HAP-1 (cell line): ENCODE measurements at regions not wholly inside any gene's neighbourhood (a gene's known extent, or its start where the extent isn't known, plus 50 kb on each side); places are given as distances from the start of the nearest gene placed in this dataset.
A peak's percentile ranks its signal among the peaks of the same experiment; 100 is the strongest.

Experiments used
- DNase-seq, 2 experiments: peaks; one replicate each; pipeline ENCODE4 v3.0.0-alpha.2; 2016 to 2020; ENCODE audit warnings: low spot score in 2 of 2
- H3K27me3 ChIP-seq: fragments of 250-450 bp; sonication (Bioruptor Pico); 2 replicates; pipeline ENCODE4 v1.5.1; 2020; ENCODE audit warnings: low read depth, mild to moderate bottlenecking, moderate library complexity
- H3K36me3 ChIP-seq: fragments of 250-450 bp; sonication (Bioruptor Pico); replicated peaks from 2 replicates; pipeline ENCODE4 v1.5.1; 2020; ENCODE audit warnings: mild to moderate bottlenecking
- H3K4me1 ChIP-seq: fragments of 250-450 bp; sonication (Bioruptor Pico); 2 replicates; pipeline ENCODE4 v1.5.1; 2020; ENCODE audit warnings: mild to moderate bottlenecking
- H3K4me3 ChIP-seq: fragments of 250-450 bp; sonication (Bioruptor Pico); 2 replicates; pipeline ENCODE4 v1.5.1; 2020; ENCODE audit warnings: mild to moderate bottlenecking, moderate library complexity
- H3K9me3 ChIP-seq: fragments of 250-450 bp; sonication (Bioruptor Pico); 2 replicates; pipeline ENCODE4 v1.5.1; 2020; ENCODE audit warnings: mild to moderate bottlenecking, moderate library complexity
- in situ Hi-C: fragments of 300-500 bp; cut with MboI; formaldehyde crosslinking; loops from 3 replicates; pipeline ENCODE4 v1.14.3; 2020; ENCODE audit warnings: low sequenced_read_pairs, inconsistent platforms, mixed read lengths

DNA sequence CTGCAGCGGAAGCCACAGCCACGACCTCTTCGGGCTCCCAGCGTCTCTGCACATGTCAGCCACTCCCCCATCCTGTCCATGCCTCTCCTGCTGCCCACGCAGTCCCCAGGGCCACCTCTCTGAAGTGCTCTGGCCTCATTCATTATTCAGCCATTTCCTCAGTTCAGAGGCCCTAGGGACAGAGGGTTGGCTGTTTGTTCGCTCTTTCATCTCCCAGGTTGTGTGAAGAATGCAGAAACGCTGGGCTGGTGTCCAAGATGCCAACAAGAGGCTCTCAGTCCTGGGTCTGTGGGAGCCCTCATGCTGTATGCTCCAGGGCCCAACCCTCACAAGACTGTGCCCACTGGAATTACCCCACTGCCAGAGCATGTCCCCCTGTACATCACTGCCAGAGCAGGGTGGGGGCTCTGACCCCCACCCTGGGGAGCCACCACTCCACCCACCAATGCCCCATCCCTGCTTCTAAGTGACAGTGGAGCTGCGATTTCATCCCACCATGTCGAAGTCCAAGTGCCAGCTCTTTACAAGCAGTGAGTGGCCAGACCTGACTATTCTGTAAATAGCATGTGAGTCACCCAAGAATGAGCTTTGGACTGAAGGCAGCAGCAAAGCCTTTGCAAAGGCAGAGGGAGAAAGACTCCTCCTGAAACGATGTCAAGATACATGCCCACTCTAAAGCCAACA lies 209.6 kb downstream of the BUD13 start:
- in situ Hi-C loops = no loop called here
- H3K4me1 ChIP-seq = no peaks in the 10 kb centered on the region
- no peak for DNase-seq
- H3K9me3 ChIP-seq = no peaks in the 10 kb centered on the region
- H3K27me3 ChIP-seq = peaks cover 5% of the 10 kb centered on the region; the same call in 1 of the 2 replicates
- no peak overlapping the region for H3K4me3 ChIP-seq
- no peaks in the 10 kb centered on the region for H3K36me3 ChIP-seq

DNA sequence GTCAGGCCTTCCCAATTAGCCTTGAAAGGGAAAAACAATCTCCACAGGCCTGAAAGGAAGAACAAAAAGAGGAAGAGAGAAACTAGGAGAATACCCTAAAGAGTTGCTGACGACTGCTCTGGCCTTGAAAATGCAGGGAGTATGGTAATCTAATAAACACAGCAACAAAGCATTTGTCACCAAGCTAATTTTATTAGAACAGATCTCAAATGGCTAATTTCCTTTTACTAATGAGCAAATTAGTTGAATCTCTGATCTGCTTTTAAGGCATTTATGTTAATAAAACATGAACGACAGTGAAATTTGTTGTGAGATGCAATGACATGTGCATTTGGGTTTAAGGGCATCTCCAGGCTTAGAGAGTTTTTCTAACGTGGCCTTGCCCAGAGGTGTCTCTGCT lies 212.2 kb downstream of the BUD13 start:
- peaks cover 5% of the 10 kb centered on the region; the same call in 1 of the 2 replicates for H3K27me3 ChIP-seq
- H3K9me3 ChIP-seq = no peaks in the 10 kb centered on the region
- in situ Hi-C loops = no loop called here
- H3K4me3 ChIP-seq = no peak overlapping the region
- no peaks in the 10 kb centered on the region for H3K36me3 ChIP-seq
- DNase-seq = no peak
- no peaks in the 10 kb centered on the region for H3K4me1 ChIP-seq

DNA sequence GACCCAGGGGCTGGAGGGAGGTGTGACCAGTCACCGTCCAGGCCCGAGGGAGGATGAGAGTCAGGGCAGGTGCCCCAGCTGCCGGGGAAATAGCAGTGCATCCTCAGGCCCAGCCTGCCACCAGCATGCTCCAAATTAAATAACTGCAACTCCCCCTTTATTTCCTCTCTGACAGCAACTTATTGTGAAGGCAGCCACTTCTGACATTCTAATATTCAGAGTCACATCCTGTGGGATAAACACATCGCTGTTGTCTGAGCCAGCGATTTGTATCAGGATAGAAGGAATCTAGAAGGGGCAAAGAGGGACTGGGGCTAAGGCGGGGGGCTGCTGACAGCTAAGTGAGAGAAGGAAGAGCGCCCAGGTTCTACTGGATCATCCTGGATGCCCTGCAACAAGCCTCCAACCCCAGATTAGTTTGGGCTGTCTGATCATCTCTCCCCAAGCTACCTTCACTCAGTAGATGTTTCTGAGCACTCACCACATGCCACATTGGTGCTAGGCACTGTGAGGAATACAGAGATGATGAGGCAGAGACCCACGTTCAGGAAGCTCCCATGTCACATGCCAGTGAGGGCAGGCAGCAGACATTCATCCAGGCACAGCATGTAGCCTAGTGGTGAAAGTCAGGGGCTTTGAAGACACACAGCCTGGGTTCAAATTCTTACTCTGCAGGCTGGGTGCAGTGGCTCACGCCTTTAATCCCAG lies 214.1 kb downstream of the BUD13 start:
- no peaks in the 10 kb centered on the region for H3K36me3 ChIP-seq
- no peak for DNase-seq
- no peaks in the 10 kb centered on the region for H3K9me3 ChIP-seq
- no peaks in the 10 kb centered on the region for H3K4me1 ChIP-seq
- H3K27me3 ChIP-seq = peaks cover 5% of the 10 kb centered on the region; the same call in 1 of the 2 replicates
- no peak overlapping the region for H3K4me3 ChIP-seq
- in situ Hi-C loops = no loop called here

DNA sequence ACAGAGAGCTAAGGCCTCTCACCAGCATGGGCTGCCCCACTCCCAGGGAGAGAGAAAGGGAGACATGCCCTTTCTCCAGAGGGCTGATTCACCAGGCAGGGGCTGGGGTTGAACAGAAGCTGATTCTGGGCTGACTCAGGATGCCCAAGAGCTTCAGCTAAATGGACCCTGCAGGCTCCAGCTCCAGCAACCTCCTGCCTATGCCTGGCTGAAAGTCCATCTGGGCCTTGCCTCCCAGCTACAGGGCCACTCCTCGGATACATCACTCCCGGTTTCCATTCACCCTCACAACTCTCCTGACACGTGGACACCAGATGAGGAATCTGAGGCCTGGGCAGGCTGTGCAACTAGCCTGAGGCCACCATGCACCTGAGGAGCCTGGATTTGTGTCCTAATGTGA lies 215.5 kb downstream of the BUD13 start:
- no peak for DNase-seq
- H3K9me3 ChIP-seq = no peaks in the 10 kb centered on the region
- H3K36me3 ChIP-seq = no peaks in the 10 kb centered on the region
- H3K27me3 ChIP-seq = peaks cover 5% of the 10 kb centered on the region; the same call in 1 of the 2 replicates
- in situ Hi-C loops = no loop called here
- no peaks in the 10 kb centered on the region for H3K4me1 ChIP-seq
- H3K4me3 ChIP-seq = no peak overlapping the region

DNA sequence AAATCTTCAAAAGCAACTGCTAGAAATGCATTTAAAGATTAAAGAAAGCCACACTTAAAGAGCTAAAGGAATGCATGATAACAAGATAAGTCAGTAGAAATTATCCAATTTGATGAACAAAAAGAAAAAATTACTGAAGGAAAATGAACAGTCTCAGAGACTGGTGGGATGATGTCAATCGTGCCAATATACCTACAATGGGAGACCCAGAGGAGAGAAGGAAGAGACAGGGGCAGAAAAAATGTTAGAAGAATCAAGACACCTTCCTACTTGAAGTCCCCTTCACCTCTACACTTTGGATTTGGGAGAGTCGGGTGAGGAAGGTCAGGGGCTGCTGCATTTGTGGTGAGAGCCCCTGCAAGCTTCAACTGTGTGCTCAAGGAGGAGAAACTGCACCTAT lies 216.3 kb downstream of the BUD13 start:
- Histone ChIP-seq H3K4me3 (no peak overlapping the region), H3K36me3 (no peaks in the 10 kb centered on the region), H3K27me3 (peaks cover 5% of the 10 kb centered on the region; the same call in 1 of the 2 replicates), H3K9me3 (no peaks in the 10 kb centered on the region), H3K4me1 (no peaks in the 10 kb centered on the region)
- in situ Hi-C loops = no loop called here
- DNase-seq = no peak

DNA sequence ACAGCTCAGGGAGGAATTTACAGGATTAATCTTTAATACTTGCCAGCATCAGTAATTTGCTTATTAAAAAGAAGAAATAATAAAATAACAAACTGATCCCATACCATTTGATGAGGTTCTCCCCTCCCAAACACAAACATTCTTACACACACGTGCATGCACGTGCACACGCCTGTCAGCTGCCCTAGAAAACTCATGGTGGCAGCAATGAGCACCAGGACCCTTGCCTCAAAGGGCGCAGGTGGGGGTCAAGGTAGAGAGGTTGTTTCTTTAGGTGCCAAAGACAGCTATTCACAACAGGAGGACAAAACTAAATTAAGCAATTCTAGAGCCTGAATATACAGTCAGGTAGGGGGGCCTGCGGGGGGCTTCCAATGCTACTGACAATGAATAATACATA lies 219.3 kb downstream of the BUD13 start:
- Histone ChIP-seq H3K27me3 (no peaks in the 10 kb centered on the region), H3K9me3 (no peaks in the 10 kb centered on the region; the same call in 1 of the 2 replicates), H3K4me1 (no peaks in the 10 kb centered on the region), H3K36me3 (no peaks in the 10 kb centered on the region), H3K4me3 (no peak overlapping the region)
- in situ Hi-C loops = no loop called here
- DNase-seq = no peak

DNA sequence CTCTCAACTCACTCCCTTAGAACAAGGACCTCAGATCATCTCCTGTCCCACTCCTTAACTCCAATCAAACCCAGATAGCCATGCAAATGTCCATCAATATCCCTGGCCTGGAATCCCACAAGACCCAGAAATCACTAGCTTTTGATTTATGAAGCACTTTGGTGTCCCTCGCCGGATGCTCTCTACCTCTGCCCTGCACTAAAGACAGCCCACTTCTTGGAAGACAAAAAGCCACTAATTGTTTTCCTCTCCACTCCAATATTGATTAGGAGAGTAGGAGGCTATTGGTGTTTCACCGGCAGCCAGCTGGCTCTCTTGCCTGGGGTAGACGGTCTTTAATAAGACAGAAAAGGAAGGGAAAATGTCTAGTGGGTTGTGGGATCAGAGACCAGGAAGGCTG lies 221.2 kb downstream of the BUD13 start:
- in situ Hi-C loops = no loop called here
- no peak for DNase-seq
- Histone ChIP-seq H3K27me3 (no peaks in the 10 kb centered on the region), H3K4me1 (no peaks in the 10 kb centered on the region), H3K9me3 (no peaks in the 10 kb centered on the region; the same call in 1 of the 2 replicates), H3K36me3 (no peaks in the 10 kb centered on the region), H3K4me3 (no peak overlapping the region)

DNA sequence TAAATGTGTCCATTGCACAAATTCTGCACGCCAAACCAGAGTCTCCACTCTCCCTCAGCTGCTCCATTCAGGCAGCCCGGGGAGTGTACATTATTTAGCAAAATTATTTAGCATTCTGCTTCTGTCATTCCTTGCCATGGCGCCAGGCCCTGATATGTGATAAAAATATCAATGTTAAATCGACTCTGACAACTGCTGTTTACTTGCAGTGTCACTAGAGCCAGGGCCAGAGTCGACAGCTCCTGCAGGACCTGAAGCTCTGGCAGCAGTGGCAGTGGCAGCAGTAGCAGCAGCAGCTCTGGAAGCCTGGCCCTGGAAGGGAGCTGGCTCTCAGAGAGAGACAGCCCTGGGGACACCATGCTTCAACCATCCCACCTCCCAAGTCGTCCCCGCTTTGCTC lies 224.5 kb downstream of the BUD13 start:
- Histone ChIP-seq H3K27me3 (peaks cover 14% of the 10 kb centered on the region; the same call in 1 of the 2 replicates), H3K4me1 (no peaks in the 10 kb centered on the region), H3K9me3 (no peaks in the 10 kb centered on the region; the same call in 1 of the 2 replicates), H3K36me3 (no peaks in the 10 kb centered on the region), H3K4me3 (no peak overlapping the region)
- in situ Hi-C loops = no loop called here
- no peak for DNase-seq

DNA sequence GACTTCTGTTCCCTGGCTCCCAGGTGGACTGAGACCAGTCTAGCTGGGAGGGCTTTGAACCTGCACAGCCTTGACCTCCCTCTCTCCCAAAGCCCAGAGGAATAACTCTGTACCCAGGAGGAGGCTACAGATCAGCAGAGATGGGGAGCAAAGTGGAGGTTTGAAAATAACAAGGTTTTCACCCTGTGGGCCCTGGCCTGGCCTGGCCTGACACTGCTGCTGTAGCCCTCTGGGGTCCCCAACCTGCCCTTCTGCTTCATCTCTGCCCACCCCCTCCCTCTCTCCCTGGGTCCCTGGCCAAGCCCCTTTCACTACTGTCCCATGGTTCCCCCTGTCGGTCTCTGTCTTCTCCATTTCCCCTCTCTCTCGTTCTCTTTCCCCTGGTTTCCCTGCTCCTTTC lies 225.2 kb downstream of the BUD13 start:
- Histone ChIP-seq H3K4me3 (no peak overlapping the region), H3K9me3 (no peaks in the 10 kb centered on the region; the same call in 1 of the 2 replicates), H3K36me3 (no peaks in the 10 kb centered on the region), H3K4me1 (no peaks in the 10 kb centered on the region), H3K27me3 (peaks cover 15% of the 10 kb centered on the region; the same call in 1 of the 2 replicates)
- no peak for DNase-seq
- in situ Hi-C loops = no loop called here

DNA sequence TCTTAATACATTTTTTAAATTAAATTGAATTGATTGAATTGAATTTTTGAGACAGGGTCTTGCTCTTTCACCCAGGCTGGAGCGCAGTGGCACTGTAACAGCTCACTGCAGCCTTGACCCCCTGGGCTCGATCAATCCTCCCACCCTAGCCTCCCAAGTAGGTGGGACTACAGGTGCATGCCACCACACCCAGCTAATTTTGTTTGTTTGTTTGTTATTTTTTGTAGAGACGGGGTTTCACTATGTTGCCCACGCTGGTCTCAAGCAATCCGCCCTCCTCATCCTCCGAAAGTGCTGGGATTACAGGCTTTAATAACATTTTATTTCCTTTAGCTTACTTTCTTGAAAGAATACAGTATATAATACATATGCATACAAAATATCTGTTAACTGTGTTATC lies 226.9 kb downstream of the BUD13 start:
- no peak for DNase-seq
- Histone ChIP-seq H3K36me3 (no peaks in the 10 kb centered on the region), H3K27me3 (peaks cover 15% of the 10 kb centered on the region; the same call in 1 of the 2 replicates), H3K4me1 (no peaks in the 10 kb centered on the region), H3K9me3 (no peaks in the 10 kb centered on the region; the same call in 1 of the 2 replicates), H3K4me3 (no peak overlapping the region)
- in situ Hi-C loops = no loop called here

DNA sequence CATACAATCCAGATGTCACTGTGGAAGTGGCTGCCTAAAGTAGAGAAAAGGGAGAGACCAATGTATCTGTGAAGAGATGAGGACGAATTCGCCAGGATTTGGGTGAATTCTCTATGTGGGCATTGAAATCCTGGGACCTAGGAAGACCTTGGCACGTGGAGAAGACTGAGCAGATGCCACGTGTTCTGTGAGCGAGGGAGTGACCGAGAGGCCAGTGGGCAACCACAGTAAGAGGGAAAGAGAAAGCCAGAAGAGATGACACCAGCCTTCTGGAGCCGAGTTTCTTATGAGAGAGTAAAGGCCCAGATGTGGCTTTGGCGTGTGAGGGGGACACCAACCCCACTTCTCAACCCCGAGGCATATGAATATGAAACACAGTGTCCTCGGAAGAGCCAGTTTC lies 228.1 kb downstream of the BUD13 start:
- Histone ChIP-seq H3K4me1 (no peaks in the 10 kb centered on the region), H3K4me3 (no peak overlapping the region), H3K27me3 (peaks cover 15% of the 10 kb centered on the region; the same call in 1 of the 2 replicates), H3K9me3 (no peaks in the 10 kb centered on the region; the same call in 1 of the 2 replicates), H3K36me3 (no peaks in the 10 kb centered on the region)
- no peak for DNase-seq
- in situ Hi-C loops = no loop called here

DNA sequence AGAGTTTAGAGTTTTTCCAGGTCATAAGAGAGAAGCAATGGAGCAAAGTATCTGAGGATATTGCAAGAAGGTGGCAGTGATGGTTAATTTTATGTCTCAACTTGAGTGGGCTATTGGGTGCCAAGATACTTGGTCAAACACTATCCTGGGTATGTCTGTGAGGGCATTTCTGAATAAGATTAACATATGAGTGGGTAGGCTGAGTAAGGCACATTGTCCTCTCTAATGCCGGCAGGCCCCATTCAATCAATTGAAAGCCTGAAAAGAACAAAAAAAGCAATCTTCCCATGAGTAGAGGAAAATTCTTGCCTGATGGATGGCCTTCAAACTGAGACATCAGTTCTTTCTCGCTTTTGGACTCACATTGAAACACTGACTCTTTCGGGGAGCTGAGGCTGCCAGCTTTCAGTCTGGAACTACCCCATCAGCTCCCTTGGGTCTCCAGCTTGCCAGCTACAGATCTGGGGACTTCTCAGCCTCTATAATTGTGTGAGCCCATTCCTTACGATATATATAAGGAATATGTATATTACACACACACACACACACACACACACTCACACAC lies 228.8 kb downstream of the BUD13 start:
- H3K27me3 ChIP-seq = peaks cover 17% of the 10 kb centered on the region; the same call in 1 of the 2 replicates
- H3K4me3 ChIP-seq = no peak overlapping the region
- no peaks in the 10 kb centered on the region for H3K4me1 ChIP-seq
- no peaks in the 10 kb centered on the region; the same call in 1 of the 2 replicates for H3K9me3 ChIP-seq
- in situ Hi-C loops = no loop called here
- no peaks in the 10 kb centered on the region for H3K36me3 ChIP-seq
- DNase-seq = peak in 1 of 2 experiments; percentile 5

DNA sequence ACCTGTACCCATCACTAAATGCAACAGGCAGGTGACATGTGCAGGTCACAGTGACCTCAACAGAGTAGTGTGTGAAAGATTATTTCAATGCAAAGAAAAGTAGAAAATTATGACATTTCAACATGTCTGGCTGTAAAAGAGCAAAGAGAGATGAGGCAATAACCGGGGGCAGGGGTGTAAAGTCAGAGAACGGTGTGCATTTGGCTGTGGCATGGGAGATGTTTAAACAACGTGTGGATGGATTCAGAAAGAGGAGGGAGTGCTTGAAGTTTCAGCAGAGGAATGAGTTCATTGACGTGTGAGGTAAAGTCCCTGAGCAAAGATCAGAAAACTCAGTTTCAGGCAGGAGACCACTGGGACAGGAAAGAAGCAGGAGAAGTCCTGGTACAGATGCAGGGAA lies 229.7 kb downstream of the BUD13 start:
- H3K36me3 ChIP-seq = no peaks in the 10 kb centered on the region
- no peaks in the 10 kb centered on the region for H3K4me1 ChIP-seq
- in situ Hi-C loops = no loop called here
- DNase-seq = no peak
- H3K4me3 ChIP-seq = no peak overlapping the region
- H3K27me3 ChIP-seq = peaks cover 25% of the 10 kb centered on the region
- no peaks in the 10 kb centered on the region for H3K9me3 ChIP-seq

DNA sequence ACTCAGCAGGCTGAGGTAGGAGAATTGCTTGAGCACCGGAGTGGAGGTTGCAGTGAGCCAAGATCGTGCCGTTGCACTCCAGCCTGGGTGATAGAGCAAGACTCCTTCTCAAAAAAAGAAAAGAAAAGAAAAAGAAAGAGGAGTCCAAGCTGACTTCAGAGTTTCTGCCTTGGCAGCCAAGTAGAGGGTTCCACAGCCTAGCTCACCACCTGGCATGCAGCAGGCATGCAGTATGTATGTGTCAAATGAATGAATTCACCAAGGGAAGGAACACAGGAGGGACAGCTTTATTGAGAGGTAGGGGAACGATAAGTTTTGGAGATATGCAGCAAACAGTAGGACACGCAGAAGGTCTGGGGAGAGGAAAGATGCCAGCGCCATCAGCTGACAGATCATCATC lies 230.4 kb downstream of the BUD13 start:
- Histone ChIP-seq H3K9me3 (no peaks in the 10 kb centered on the region), H3K27me3 (peaks cover 31% of the 10 kb centered on the region), H3K4me1 (no peaks in the 10 kb centered on the region), H3K4me3 (no peak overlapping the region), H3K36me3 (no peaks in the 10 kb centered on the region)
- in situ Hi-C loops = no loop called here
- no peak for DNase-seq
